ENCODE measurements at regions not wholly inside any gene's neighbourhood (a gene's known extent, or its start where the extent isn't known, plus 50 kb on each side); places are given as distances from the start of the nearest gene placed in this dataset.

- no peak for TF ChIP-seq ZNF274 (IDR thresholded peaks at IDR 0.05; ENCODE audit: low read depth, low read length)
- TF ChIP-seq SUZ12 (IDR thresholded peaks at IDR 0.05; ENCODE audit: extremely low read depth, insufficient read depth, insufficient read length): no peak
Observed at GRCh38 chr6:71012866-71013469, 56.1 kb upstream of the B3GAT2 start.

Measured in NT2/D1 (cell line).